NCI-H2227 (cell line): ENCODE measurements at regions not wholly inside any gene's neighbourhood (a gene's known extent, or its start where the extent isn't known, plus 50 kb on each side); places are given as distances from the start of the nearest gene placed in this dataset.
"Not testable (repeated sequence)": the region's sequence is repeated elsewhere in the genome, so short reads cannot be mapped to it uniquely, and the experiment has no call there.

Source experiments
- DNase-seq: peaks from one replicate; lab custom pipeline; 2025; ENCODE audit not compliant: unreplicated experiment; lab: John Stamatoyannopoulos, UW

DNA sequence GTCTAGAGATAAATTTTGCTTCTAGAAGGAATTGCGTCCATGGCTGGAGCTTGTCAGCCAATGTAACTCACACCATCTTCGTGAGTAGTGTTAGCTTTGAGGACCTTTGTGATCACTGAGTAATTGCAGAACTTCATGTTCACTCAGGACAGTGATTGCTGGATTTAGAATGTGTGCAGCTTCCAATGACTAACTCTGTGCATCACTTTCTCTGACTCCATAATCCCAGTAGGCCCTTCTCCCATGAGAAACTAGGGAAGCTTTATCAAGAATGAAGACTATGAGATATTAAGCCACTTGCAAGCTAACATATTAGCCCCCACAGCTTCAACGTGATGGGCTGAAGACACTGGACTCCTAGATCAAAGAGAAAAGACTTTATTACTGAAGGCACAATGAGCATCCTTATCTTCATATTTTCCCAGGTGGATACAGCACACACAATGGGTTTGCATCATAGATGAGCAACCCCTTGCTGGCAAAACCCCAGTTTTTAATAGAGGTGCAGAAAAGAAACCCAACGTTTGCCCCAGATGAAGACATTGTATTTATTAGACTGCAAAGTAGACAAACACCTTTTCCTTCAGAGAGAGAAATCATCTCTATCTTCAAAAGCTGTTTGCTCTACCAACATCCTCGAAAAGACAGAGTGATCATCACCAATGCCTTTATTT, 561.0 kb downstream of the LTN1 start:
- DNase-seq, result no peak

- no peak for DNase-seq
Observed at GRCh38 chr21:28431022-28431421, 561.7 kb downstream of the LTN1 start.

DNA sequence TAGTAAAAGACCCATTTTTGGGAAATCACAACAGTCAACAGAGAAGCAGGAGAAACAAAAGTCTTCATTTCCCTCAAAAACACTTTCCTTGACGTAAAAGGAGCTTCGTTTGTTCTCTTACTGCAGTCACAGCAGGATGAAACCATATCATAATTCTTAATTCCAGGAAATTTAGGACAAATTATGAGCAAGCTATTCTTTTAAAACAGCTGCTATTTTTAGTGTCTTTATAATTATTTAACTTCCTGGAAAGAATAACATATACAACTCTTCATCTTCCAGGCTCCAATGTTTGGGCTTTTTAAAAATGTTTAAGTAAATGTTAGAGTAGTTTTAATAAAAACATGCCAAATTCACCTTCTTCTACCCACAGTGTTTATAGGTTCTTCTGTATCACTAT, 563.5 kb downstream of the LTN1 start:
- no peak for DNase-seq

- no peak for DNase-seq
Observed at GRCh38 chr21:28427394-28428022, 565.2 kb downstream of the LTN1 start.

GRCh38 chr21:28426545-28426944, 566.1 kb downstream of the LTN1 start:
- DNase-seq, result no peak

DNA sequence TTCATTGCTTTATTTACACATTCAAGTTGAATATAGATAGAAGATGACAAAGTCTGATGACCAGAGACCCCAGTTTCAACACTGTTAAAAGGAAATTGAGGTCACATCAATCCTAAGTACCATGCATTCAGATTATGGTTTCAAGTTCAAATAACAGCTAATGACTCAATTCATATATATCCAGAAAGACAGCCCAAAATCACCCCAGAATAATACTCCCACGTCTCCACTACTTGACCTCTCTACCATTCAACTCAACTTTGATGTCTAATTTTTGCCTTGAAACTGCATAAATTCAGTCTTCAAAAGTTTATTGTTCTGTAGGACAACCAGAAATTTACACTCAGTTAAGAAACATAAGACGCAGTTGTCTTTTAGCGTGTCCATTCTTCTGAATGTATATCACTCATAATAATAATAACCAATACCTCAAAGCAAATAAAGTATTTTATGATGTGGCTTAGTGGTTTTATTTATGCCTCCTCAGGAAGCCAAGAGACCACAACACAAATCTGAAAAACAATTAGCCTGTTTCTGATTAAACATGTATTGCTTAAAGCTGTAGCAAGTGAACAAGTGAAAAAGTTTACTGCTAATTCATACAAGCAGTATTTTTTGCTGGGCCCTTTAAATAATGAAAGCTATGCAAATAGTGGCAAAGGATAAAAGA, 569.0 kb downstream of the LTN1 start:
- no peak for DNase-seq

DNA sequence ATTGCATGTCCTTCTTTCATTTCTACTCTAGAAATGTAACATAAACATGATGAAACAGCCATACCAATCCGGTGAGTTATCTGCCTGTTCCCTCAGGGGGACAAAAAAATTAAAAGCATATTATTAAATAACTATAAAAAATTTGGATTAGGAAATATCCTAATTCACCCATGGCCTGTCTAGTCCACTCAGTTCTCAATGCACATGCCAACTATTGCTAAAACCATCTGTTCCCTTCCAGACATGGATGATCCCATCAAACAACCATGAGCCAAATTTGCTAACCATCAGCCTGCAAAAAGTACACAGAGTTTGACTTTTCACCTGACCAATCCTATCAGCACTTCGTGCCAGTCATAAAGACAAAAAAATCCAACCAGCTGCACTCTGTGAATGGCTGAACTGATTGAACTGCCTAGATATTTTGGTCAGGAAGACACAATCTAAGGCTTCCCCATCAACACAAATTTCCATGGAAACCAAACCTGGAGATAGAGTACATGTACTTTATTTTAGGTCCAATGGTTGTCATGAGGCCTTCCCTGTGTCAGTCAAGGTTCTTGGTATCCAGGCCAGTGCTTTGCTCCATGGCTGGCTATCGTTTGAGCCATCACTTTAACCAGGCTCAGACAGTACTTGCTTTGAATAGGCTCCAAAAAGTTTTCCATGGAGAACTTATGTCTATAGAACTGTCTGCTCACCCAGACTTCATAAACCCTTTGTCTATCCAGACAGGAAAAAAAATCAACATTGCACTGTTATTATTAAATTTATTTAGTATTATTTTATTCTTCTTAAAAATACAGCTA, 570.8 kb downstream of the LTN1 start:
- DNase-seq, result no peak

DNA sequence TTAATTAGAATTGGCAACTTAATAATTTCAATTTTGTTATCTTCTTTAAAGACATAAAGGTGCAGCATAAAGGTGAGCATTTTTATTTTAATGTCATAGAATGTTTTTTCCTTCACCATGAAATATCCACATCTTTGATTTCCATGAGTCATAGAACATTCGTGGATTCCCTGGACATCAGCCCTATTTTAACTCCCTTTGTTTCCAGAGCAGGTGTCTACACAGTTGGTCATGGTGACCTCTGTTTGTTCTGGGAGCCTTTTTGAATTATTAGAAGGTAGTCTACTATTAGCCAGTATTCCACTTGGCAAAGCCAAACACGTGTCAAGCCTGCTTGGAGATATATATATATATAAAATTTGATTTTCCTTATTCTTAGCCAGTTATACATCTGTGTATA, 572.9 kb downstream of the LTN1 start:
- DNase-seq, result no peak

GRCh38 chr21:28418726-28419514, 573.8 kb downstream of the LTN1 start:
- DNase-seq, result no peak

DNA sequence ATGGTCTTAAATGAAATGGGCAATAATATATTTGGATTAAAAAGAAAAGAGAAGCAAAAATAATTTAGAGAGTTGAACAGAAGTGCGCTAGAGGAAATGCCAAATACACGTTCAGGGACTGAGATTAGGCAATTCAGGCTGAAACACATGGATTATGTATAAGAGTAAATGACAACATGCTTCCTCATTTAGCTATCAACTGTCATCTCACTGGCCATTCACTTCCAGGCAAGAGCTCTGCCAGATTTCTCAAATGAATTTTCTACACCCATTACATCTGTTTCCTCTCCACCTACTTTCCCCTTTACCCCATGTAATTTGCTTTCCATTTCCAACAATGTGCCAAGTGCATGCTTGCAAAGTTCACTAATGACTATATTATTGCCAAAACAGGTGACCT, 582.4 kb downstream of the LTN1 start:
- DNase-seq, result no peak

- DNase-seq, result no peak
Observed at GRCh38 chr21:28402616-28402989, 590.1 kb downstream of the LTN1 start.

- no peak for DNase-seq
Observed at GRCh38 chr21:28397040-28397439, 595.6 kb downstream of the LTN1 start.

DNA sequence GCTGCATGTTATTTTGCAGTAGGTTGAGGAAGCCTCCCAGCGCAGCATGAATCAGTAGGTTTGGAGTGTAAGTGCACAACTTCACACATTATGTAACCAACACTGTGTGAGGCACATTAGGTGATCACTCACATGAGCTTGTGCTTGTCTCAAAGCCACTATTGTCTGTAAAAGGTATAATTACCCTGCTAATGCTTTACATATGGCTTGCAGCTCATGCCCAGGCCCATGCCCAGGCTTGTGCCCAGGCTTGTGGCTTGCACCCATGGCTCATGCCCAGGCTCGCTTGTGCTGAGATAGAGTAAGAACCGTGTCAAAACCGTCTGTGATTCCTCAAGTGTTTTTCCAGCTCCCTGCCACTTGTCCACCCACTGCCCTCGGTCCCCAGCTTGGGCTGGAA, 596.3 kb downstream of the LTN1 start:
- DNase-seq, result no peak

- peak; percentile 2 for DNase-seq
Observed at GRCh38 chr21:28393279-28393678, 599.4 kb downstream of the LTN1 start.

GRCh38 chr21:28391938-28392849, 600.5 kb downstream of the LTN1 start:
- DNase-seq, result no peak

DNA sequence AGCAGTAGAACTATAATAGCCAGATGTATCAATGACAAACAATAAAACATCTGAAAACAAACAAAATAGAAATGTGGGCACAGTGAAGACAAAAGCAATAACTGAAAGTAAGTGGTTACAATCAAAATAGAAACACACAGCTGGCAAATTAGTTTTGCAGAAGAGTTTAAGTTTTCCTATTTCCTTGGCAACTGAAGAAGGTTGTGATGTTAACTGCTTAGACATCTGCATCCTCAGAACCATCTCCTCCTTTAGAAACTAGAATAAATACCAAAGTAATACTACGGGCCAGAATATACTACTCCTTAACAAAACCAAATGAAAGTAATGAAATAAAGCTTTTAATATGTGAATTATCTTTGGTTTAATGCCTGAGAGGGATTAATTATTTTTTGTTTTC, 605.5 kb downstream of the LTN1 start:
- no peak for DNase-seq

GRCh38 chr21:28385845-28386244, 606.8 kb downstream of the LTN1 start:
- no peak for DNase-seq

DNA sequence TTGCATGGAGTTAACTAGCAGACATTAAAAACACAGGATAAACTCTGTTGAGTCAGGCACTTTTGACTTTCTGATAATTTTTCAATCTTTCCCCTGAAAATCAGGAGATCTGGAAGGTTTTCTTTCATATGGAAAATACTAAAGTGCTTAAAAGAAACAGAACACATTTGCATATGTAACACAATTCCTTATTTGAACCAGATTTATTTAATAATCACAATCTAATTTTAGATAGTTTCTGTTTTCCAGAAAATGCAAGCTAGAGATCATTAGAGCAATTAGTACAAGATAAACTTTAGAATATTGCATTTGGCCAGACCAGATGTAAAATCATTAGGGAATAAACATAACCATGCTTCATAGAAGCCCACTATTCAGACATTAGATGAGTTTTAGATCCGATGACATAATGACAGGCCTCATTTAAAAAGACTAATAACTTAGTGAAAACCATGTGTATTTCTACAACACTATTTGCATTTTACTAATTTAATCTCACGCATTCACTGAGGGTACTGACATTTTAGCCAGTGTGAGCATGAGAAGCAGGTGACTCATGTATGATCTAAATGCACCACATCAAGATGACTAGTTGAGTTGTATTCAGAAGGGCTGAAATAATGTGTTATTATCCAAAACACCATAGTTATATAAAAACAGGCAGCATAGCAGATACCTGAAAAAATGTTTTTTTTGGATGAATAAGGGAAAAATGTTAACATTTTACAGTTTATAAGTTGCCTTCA, 611.5 kb downstream of the LTN1 start:
- not testable (repeated sequence) for DNase-seq

DNA sequence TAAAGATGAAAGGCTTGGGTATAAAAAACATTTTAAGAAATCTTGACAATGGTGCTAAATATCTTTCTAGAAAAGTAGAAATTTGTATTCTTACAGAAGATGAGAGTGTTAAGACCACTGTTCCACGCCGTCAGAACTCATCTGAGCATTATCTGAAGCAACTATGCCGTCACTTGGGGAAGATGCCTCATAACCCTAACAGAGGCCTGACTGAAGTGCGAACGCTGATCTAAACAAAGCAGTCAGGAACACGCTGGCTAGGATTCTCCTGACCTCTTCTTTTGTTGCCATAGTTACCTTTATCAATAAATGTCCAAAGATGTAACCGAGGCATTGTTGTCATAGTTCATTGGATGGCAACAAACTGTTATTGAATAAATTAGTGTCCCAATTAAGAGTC, 612.4 kb downstream of the LTN1 start:
- no peak for DNase-seq
